Spleen (tissue), 7 donors: ENCODE measurements at regions not wholly inside any gene's neighbourhood (a gene's known extent, or its start where the extent isn't known, plus 50 kb on each side); places are given as distances from the start of the nearest gene placed in this dataset.
"Not testable (repeated sequence)": the region's sequence is repeated elsewhere in the genome, so short reads cannot be mapped to it uniquely, and the experiment has no call there.

Experiments
- CTCF ChIP-seq, 11 experiments: fragments of 200-600 bp in 7 of 11; fragments of 450-650 bp in 4 of 11; sonication (generic) in 4 of 11; IDR thresholded peaks in 8 of 11; conservative IDR thresholded peaks in 3 of 11; 1 replicate in 7 of 11; 2 replicates in 4 of 11; pipeline versions ENCODE4 v1.4.0 to v1.8.0; 2016 to 2021; ENCODE audit warnings: antibody characterized with exemption in 11 of 11, inconsistent platforms in 4 of 11, mild to moderate bottlenecking in 1 of 11
- POLR2A ChIP-seq, 3 donors: fragments of 450-650 bp; IDR thresholded peaks; one replicate each; pipeline ENCODE4 v1.5.1; 2017; ENCODE audit warnings: antibody characterized with exemption in 3 of 3, mild to moderate bottlenecking in 1 of 3
- donor health status: DM: no; HTN: no; CAD: no; lungs with moderate emphysema.
- donor health status: DM: no; HTN: no; CAD: no.
- donor health status: DM: no; HTN: no; CAD: no.

- not testable (repeated sequence) for TF ChIP-seq CTCF (IDR thresholded peaks at IDR 0.05 in 8 of 11, conservative IDR thresholded peaks at IDR 0.05 in 3 of 11); POLR2A (IDR thresholded peaks at IDR 0.05)
These were observed 75.2 kb upstream of the MNS1 start for GRCh38 chr15:56540157-56540556.
